Mesendoderm (in vitro differentiated cells): ENCODE measurements at regions not wholly inside any gene's neighbourhood (a gene's known extent, or its start where the extent isn't known, plus 50 kb on each side); places are given as distances from the start of the nearest gene placed in this dataset.
A peak's percentile ranks its signal among the peaks of the same experiment; 100 is the strongest.

ENCODE experiments used
- DNase-seq: peaks from one replicate; pipeline ENCODE4 v3.0.0; 2013
- H2AK5ac ChIP-seq: 2 replicates; pipeline ENCODE4 v1.6.1; 2013; ENCODE audit warnings: low read length, inconsistent platforms
- H2BK120ac ChIP-seq: 2 replicates; pipeline ENCODE4 v1.6.1; 2013; ENCODE audit warnings: low read depth, mild to moderate bottlenecking, low read length, moderate library complexity, mixed read lengths
- H2BK15ac ChIP-seq: replicated peaks from 2 replicates; pipeline ENCODE4 v1.6.1; 2013; ENCODE audit warnings: low read depth, mild to moderate bottlenecking, moderate library complexity
- H2BK5ac ChIP-seq: 2 replicates; pipeline ENCODE4 v1.6.1; 2013; ENCODE audit warnings: low read length, inconsistent platforms
- H3K18ac ChIP-seq: 2 replicates; pipeline ENCODE4 v1.6.1; 2013; ENCODE audit warnings: mild to moderate bottlenecking, low read length, mixed read lengths
- H3K23ac ChIP-seq: one replicate; pipeline ENCODE4 v1.6.1; 2013; ENCODE audit warnings: low read length
- H3K27ac ChIP-seq: 2 replicates; pipeline ENCODE4 v1.5.1; 2013; ENCODE audit warnings: low read depth, mild to moderate bottlenecking, inconsistent platforms, low read length, moderate library complexity
- H3K27me3 ChIP-seq: 2 replicates; pipeline ENCODE4 v1.6.1; 2013; ENCODE audit warnings: low read length, control low read depth, mild to moderate bottlenecking, inconsistent platforms; ENCODE audit not compliant: insufficient read depth, poor library complexity
- H3K36me3 ChIP-seq: 2 replicates; pipeline ENCODE4 v1.6.1; 2013; ENCODE audit warnings: low read length, inconsistent platforms; ENCODE audit not compliant: control insufficient read depth, insufficient read depth
- H3K4ac ChIP-seq: one replicate; pipeline ENCODE4 v1.6.1; 2013; ENCODE audit warnings: low read depth, mild to moderate bottlenecking, low read length, moderate library complexity
- H3K4me1 ChIP-seq: 2 replicates; pipeline ENCODE4 v1.6.1; 2013; ENCODE audit warnings: low read depth, low read length, inconsistent platforms; ENCODE audit not compliant: control insufficient read depth
- H3K4me2 ChIP-seq: 2 replicates; pipeline ENCODE4 v1.6.1; 2013; ENCODE audit warnings: low read length
- H3K4me3 ChIP-seq: 2 replicates; pipeline ENCODE4 v1.5.1; 2013; ENCODE audit warnings: mild to moderate bottlenecking, low read length
- H3K56ac ChIP-seq: one replicate; pipeline ENCODE4 v1.6.1; 2013; ENCODE audit warnings: low read length
- H3K79me1 ChIP-seq: 2 replicates; pipeline ENCODE4 v1.6.1; 2013; ENCODE audit warnings: low read length, inconsistent platforms
- H3K79me2 ChIP-seq: 2 replicates; pipeline ENCODE4 v1.6.1; 2013; ENCODE audit warnings: mild to moderate bottlenecking, low read length; ENCODE audit not compliant: control insufficient read depth, insufficient read depth
- H3K9ac ChIP-seq: 2 replicates; pipeline ENCODE4 v1.6.1; 2013; ENCODE audit warnings: low read length, inconsistent platforms
- H4K5ac ChIP-seq: one replicate; pipeline ENCODE4 v1.6.1; 2013; ENCODE audit warnings: low read length
- H4K8ac ChIP-seq: one replicate; pipeline ENCODE4 v1.6.1; 2013; ENCODE audit warnings: low read depth, mild to moderate bottlenecking, control low read depth, low read length, moderate library complexity
- WGBS: extraction: QIAGEN DNeasy Blood & Tissue Kit; methylation state at CpG from one replicate; pipeline ENCODE4 v1.1.7; 2013; ENCODE audit warnings: low lambda C conversion rate, missing lambda C conversion rate; ENCODE audit not compliant: insufficient coverage; ENCODE audit errors: extremely low coverage; 5-methylcytosine and 5-hydroxymethylcytosine counted together

DNA sequence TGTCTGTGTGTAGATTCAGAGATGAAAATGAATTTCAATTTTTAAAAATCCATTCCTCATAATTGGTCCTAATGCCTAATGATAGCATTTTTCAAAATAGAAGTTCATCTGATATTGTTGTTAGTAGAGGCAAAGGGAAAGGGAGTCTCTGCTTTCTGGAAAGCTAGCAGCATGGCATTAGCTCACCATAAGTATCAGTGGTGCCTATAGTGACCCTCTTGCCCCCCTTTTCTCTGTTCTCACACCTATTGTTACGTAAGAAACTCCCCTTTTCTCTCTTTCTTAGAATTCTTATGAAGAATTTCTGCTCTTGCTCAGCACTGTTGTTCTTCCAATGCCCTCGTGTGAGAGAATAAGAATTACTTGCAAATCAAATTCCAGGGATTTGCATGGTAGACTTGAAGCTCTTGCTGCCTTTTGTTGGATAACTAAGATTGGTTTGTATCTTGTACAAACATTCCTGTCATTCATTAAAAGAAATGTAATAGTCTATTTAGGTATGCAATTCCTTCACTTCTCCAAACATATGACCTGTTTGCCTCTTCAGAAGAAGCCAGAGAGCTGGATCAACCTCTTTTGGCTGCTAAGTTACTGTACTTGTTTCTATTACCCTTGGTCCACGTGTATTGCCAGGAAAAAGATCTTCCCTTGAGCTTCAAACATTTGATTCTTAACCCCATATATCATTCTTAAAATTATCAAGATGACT, 69.2 kb upstream of the MAGI3 start:
- Histone ChIP-seq H2BK5ac (no peak overlapping the region), H3K4me2 (no peak overlapping the region), H3K79me2 (no peaks in the 10 kb centered on the region), H2BK120ac (no peak overlapping the region), H3K36me3 (no peaks in the 10 kb centered on the region), H3K4ac (no peak overlapping the region), H3K56ac (no peak overlapping the region), H3K18ac (no peak overlapping the region), H3K23ac (no peak overlapping the region), H2BK15ac (no peak overlapping the region), H3K9ac (no peak overlapping the region), H3K4me3 (no peak overlapping the region), H3K4me1 (peaks cover 2% of the 10 kb centered on the region), H3K27ac (no peak overlapping the region), H3K79me1 (no peaks in the 10 kb centered on the region), H4K8ac (no peak overlapping the region), H3K27me3 (no peaks in the 10 kb centered on the region), H2AK5ac (no peak overlapping the region), H4K5ac (no peak overlapping the region)
- no peak for DNase-seq
- no CpG with 5 or more reads among the region's 3 CpGs for WGBS

- Histone ChIP-seq H3K27ac (no peak overlapping the region), H3K4me1 (peaks cover 2% of the 10 kb centered on the region), H3K36me3 (no peaks in the 10 kb centered on the region), H3K79me1 (no peaks in the 10 kb centered on the region), H3K4me3 (no peak overlapping the region), H2BK5ac (no peak overlapping the region), H3K9ac (no peak overlapping the region), H3K27me3 (no peaks in the 10 kb centered on the region), H3K4me2 (no peak overlapping the region), H3K18ac (no peak overlapping the region), H3K4ac (no peak overlapping the region), H2AK5ac (no peak overlapping the region), H3K23ac (no peak overlapping the region), H4K5ac (no peak overlapping the region), H2BK15ac (no peak overlapping the region), H3K79me2 (no peaks in the 10 kb centered on the region), H2BK120ac (no peak overlapping the region), H3K56ac (no peak overlapping the region), H4K8ac (no peak overlapping the region)
- no CpG with 5 or more reads among the region's 3 CpGs for WGBS
- DNase-seq, result no peak
Measured at GRCh38 chr1:113321771-113322387, 68.4 kb upstream of the MAGI3 start.

DNA sequence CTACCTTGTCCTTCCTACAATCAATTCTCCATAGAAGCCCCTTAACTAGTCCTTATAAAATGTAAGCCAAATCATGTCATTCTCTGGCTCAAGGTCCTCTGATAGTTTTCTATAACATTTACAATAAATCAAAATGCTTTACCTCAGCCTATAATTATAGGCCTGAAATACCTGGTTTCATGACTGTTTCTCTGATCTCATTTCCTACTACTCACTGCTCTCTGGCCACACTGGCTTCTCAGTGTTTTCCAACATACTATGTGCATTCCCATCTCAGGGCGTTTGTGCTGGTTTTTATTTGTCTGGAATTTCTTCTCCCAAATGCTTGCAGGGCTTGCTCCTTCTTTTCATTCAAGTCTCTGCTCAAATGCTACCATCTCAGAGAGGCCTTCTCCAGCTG, 67.9 kb upstream of the MAGI3 start:
- Histone ChIP-seq H2BK5ac (no peak overlapping the region), H3K18ac (no peak overlapping the region), H4K5ac (no peak overlapping the region), H3K36me3 (no peaks in the 10 kb centered on the region), H3K9ac (no peak overlapping the region), H2BK15ac (no peak overlapping the region), H3K79me2 (no peaks in the 10 kb centered on the region), H3K4me2 (no peak overlapping the region), H3K4me3 (no peak overlapping the region), H4K8ac (no peak overlapping the region), H3K23ac (no peak overlapping the region), H2AK5ac (no peak overlapping the region), H3K27ac (no peak overlapping the region), H3K4ac (no peak overlapping the region), H3K79me1 (no peaks in the 10 kb centered on the region), H3K56ac (no peak overlapping the region), H2BK120ac (no peak overlapping the region), H3K27me3 (no peaks in the 10 kb centered on the region), H3K4me1 (peaks cover 2% of the 10 kb centered on the region)
- no peak for DNase-seq
- no CpG with 5 or more reads among the region's 1 CpG for WGBS

DNA sequence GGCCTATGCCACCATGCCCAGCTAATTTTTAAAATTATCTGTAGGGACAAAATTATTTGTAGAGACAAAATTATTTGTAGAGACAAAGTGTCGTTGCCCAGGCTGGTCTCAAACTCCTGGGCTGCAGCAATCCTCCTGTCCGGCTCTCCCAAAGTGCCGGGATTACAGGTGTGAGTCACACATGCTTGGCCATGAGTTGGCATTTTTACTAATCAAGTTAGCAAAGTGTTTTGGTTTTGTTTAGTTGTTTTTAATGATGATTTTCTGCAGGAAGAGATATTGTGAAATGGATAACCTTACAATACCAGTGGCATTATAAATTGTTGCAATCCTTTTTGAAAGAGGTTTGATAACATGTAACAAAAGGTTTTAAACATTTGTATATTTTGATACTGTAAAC, 65.3 kb upstream of the MAGI3 start:
- no peak overlapping the region for H4K5ac ChIP-seq
- H3K23ac ChIP-seq, result no peak overlapping the region
- no CpG with 5 or more reads among the region's 3 CpGs for WGBS
- H3K27me3 ChIP-seq, result no peaks in the 10 kb centered on the region
- H3K4me2 ChIP-seq, result no peak overlapping the region
- peaks cover 2% of the 10 kb centered on the region for H3K4me1 ChIP-seq
- H3K4me3 ChIP-seq, result no peak overlapping the region
- DNase-seq, result peak; percentile 29
- H2BK5ac ChIP-seq, result no peak overlapping the region
- no peak overlapping the region for H3K4ac ChIP-seq
- H3K18ac ChIP-seq, result no peak overlapping the region
- H2BK15ac ChIP-seq, result no peak overlapping the region
- no peak overlapping the region for H2AK5ac ChIP-seq
- H4K8ac ChIP-seq, result no peak overlapping the region
- H3K79me2 ChIP-seq, result no peaks in the 10 kb centered on the region
- no peak overlapping the region for H3K9ac ChIP-seq
- no peak overlapping the region for H3K27ac ChIP-seq
- H3K79me1 ChIP-seq, result no peaks in the 10 kb centered on the region
- no peak overlapping the region for H2BK120ac ChIP-seq
- H3K56ac ChIP-seq, result no peak overlapping the region
- no peaks in the 10 kb centered on the region for H3K36me3 ChIP-seq

GRCh38 chr1:113326976-113327375, 63.3 kb upstream of the MAGI3 start:
- no peak overlapping the region for H2BK120ac ChIP-seq
- H3K4me3 ChIP-seq, result no peak overlapping the region
- no peak overlapping the region for H3K27ac ChIP-seq
- H2BK15ac ChIP-seq, result no peak overlapping the region
- no peak overlapping the region for H2BK5ac ChIP-seq
- no peaks in the 10 kb centered on the region for H3K27me3 ChIP-seq
- H3K79me2 ChIP-seq, result no peaks in the 10 kb centered on the region
- no peak overlapping the region for H3K9ac ChIP-seq
- no peak overlapping the region for H4K8ac ChIP-seq
- no peak overlapping the region for H3K4ac ChIP-seq
- no peaks in the 10 kb centered on the region for H3K4me1 ChIP-seq
- no peaks in the 10 kb centered on the region for H3K36me3 ChIP-seq
- H4K5ac ChIP-seq, result no peak overlapping the region
- no peak for DNase-seq
- no peak overlapping the region for H3K23ac ChIP-seq
- H3K4me2 ChIP-seq, result no peak overlapping the region
- H3K18ac ChIP-seq, result no peak overlapping the region
- H3K79me1 ChIP-seq, result no peaks in the 10 kb centered on the region
- no CpG with 5 or more reads among the region's 2 CpGs for WGBS
- H2AK5ac ChIP-seq, result no peak overlapping the region
- no peak overlapping the region for H3K56ac ChIP-seq

DNA sequence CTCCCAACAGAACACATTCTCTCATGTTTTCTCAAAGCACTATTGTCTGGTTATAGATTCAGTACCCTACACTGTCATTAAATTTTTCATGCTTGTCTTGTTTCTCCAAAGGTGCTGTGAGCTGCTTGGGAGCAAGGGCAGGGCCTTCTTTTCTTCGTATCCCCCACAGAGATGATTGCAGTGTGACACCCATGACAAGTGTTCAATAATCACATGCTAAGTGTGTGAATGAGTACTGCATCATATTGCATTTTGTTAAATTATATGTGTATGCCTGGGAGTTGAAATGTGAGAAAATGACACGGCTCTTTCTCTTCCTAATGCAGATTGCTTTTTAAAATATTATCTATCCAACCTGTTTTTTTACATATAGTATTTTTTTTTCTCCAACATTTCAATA, 57.3 kb upstream of the MAGI3 start:
- Histone ChIP-seq H3K9ac (no peak overlapping the region), H3K79me2 (no peaks in the 10 kb centered on the region), H3K4ac (no peak overlapping the region), H2AK5ac (no peak overlapping the region), H3K4me3 (no peak overlapping the region), H2BK120ac (no peak overlapping the region), H3K79me1 (no peaks in the 10 kb centered on the region), H3K27me3 (no peaks in the 10 kb centered on the region), H3K18ac (no peak overlapping the region), H4K5ac (no peak overlapping the region), H2BK15ac (no peak overlapping the region), H4K8ac (no peak overlapping the region), H3K4me1 (peaks cover 2% of the 10 kb centered on the region), H2BK5ac (no peak overlapping the region), H3K36me3 (no peaks in the 10 kb centered on the region), H3K56ac (no peak overlapping the region), H3K27ac (no peak overlapping the region), H3K23ac (no peak overlapping the region), H3K4me2 (no peak overlapping the region)
- no CpG with 5 or more reads among the region's 2 CpGs for WGBS
- DNase-seq, result no peak
